ENCODE measurements at regions not wholly inside any gene's neighbourhood (a gene's known extent, or its start where the extent isn't known, plus 50 kb on each side); places are given as distances from the start of the nearest gene placed in this dataset.
A peak's percentile ranks its signal among the peaks of the same experiment; 100 is the strongest.

GRCh38 chr1:223445402-223445801 lies 52.2 kb downstream of the CCDC185 start:
- H3K27ac ChIP-seq = no peak overlapping the region
- DNase-seq (ENCODE audit: low read depth, low spot score) = no peak

GRCh38 chr1:223453902-223454301 lies 60.7 kb downstream of the CCDC185 start:
- H3K27ac ChIP-seq = no peak overlapping the region
- no peak for DNase-seq (ENCODE audit: low read depth, low spot score)

- no peak overlapping the region for H3K27ac ChIP-seq
- DNase-seq (ENCODE audit: low read depth, low spot score) = no peak
Measured at GRCh38 chr1:223454959-223455358, 61.7 kb downstream of the CCDC185 start.

GRCh38 chr1:223455470-223455869 lies 62.3 kb downstream of the CCDC185 start:
- no peak overlapping the region for H3K27ac ChIP-seq
- DNase-seq (ENCODE audit: low read depth, low spot score) = no peak

- no peak overlapping the region for H3K27ac ChIP-seq
- DNase-seq (ENCODE audit: low read depth, low spot score) = peak; percentile 20
Measured at GRCh38 chr1:223456747-223457146, 63.5 kb downstream of the CCDC185 start.

- H3K27ac ChIP-seq = no peak overlapping the region
- no peak for DNase-seq (ENCODE audit: low read depth, low spot score)
Measured at GRCh38 chr1:223460566-223461189, 67.5 kb downstream of the CCDC185 start.

- H3K27ac ChIP-seq = no peak overlapping the region
- DNase-seq (ENCODE audit: low read depth, low spot score) = no peak
Measured at GRCh38 chr1:223462047-223462630, 68.9 kb downstream of the CCDC185 start.

GRCh38 chr1:223462866-223463404 lies 69.7 kb downstream of the CCDC185 start:
- no peak overlapping the region for H3K27ac ChIP-seq
- no peak for DNase-seq (ENCODE audit: low read depth, low spot score)

- H3K27ac ChIP-seq = no peak overlapping the region
- DNase-seq (ENCODE audit: low read depth, low spot score) = no peak
Measured at GRCh38 chr1:223466151-223466550, 72.9 kb downstream of the CCDC185 start.

GRCh38 chr1:223471566-223471965 lies 78.4 kb downstream of the CCDC185 start:
- DNase-seq (ENCODE audit: low read depth, low spot score) = no peak
- no peak overlapping the region for H3K27ac ChIP-seq

- DNase-seq (ENCODE audit: low read depth, low spot score) = no peak
- no peak overlapping the region for H3K27ac ChIP-seq
Measured at GRCh38 chr1:223472057-223472456, 78.8 kb downstream of the CCDC185 start.

GRCh38 chr1:223473601-223474344 lies 80.6 kb downstream of the CCDC185 start:
- DNase-seq (ENCODE audit: low read depth, low spot score) = no peak

GRCh38 chr1:223474804-223475203 lies 81.6 kb downstream of the CCDC185 start:
- no peak overlapping the region for H3K27ac ChIP-seq
- DNase-seq (ENCODE audit: low read depth, low spot score) = no peak

More at GRCh38 chr1:223473601-223474344, 80.6 kb downstream of the CCDC185 start:
- no peak overlapping the region for H3K27ac ChIP-seq

- no peak overlapping the region for H3K27ac ChIP-seq
- DNase-seq (ENCODE audit: low read depth, low spot score) = no peak
Measured at GRCh38 chr1:223477456-223477855, 84.2 kb downstream of the CCDC185 start.

GRCh38 chr1:223478606-223479005 lies 85.4 kb downstream of the CCDC185 start:
- no peak for DNase-seq (ENCODE audit: low read depth, low spot score)

GRCh38 chr1:223479261-223479660 lies 86.0 kb downstream of the CCDC185 start:
- no peak overlapping the region for H3K27ac ChIP-seq
- no peak for DNase-seq (ENCODE audit: low read depth, low spot score)

More at GRCh38 chr1:223478606-223479005, 85.4 kb downstream of the CCDC185 start:
- H3K27ac ChIP-seq = no peak overlapping the region

GRCh38 chr1:223479718-223480425 lies 86.7 kb downstream of the CCDC185 start:
- no peak for DNase-seq (ENCODE audit: low read depth, low spot score)
- no peak overlapping the region for H3K27ac ChIP-seq

GRCh38 chr1:223482132-223482531 lies 88.9 kb downstream of the CCDC185 start:
- no peak for DNase-seq (ENCODE audit: low read depth, low spot score)

GRCh38 chr1:223482766-223483165 lies 89.6 kb downstream of the CCDC185 start:
- H3K27ac ChIP-seq = no peak overlapping the region
- DNase-seq (ENCODE audit: low read depth, low spot score) = no peak

More at GRCh38 chr1:223482132-223482531, 88.9 kb downstream of the CCDC185 start:
- no peak overlapping the region for H3K27ac ChIP-seq

GRCh38 chr1:223483511-223483910 lies 90.3 kb downstream of the CCDC185 start:
- DNase-seq (ENCODE audit: low read depth, low spot score) = no peak

More at GRCh38 chr1:223483511-223483910, 90.3 kb downstream of the CCDC185 start:
- no peak overlapping the region for H3K27ac ChIP-seq
